Mesendoderm (in vitro differentiated cells): ENCODE measurements at regions not wholly inside any gene's neighbourhood (a gene's known extent, or its start where the extent isn't known, plus 50 kb on each side); places are given as distances from the start of the nearest gene placed in this dataset.

Experiments
- DNase-seq: peaks from one replicate; pipeline ENCODE4 v3.0.0; 2013
- H2AK5ac ChIP-seq: 2 replicates; pipeline ENCODE4 v1.6.1; 2013; ENCODE audit warnings: low read length, inconsistent platforms
- H2BK120ac ChIP-seq: 2 replicates; pipeline ENCODE4 v1.6.1; 2013; ENCODE audit warnings: low read depth, mild to moderate bottlenecking, low read length, moderate library complexity, mixed read lengths
- H2BK15ac ChIP-seq: replicated peaks from 2 replicates; pipeline ENCODE4 v1.6.1; 2013; ENCODE audit warnings: low read depth, mild to moderate bottlenecking, moderate library complexity
- H2BK5ac ChIP-seq: 2 replicates; pipeline ENCODE4 v1.6.1; 2013; ENCODE audit warnings: low read length, inconsistent platforms
- H3K18ac ChIP-seq: 2 replicates; pipeline ENCODE4 v1.6.1; 2013; ENCODE audit warnings: mild to moderate bottlenecking, low read length, mixed read lengths
- H3K23ac ChIP-seq: one replicate; pipeline ENCODE4 v1.6.1; 2013; ENCODE audit warnings: low read length
- H3K27ac ChIP-seq: 2 replicates; pipeline ENCODE4 v1.5.1; 2013; ENCODE audit warnings: low read depth, mild to moderate bottlenecking, inconsistent platforms, low read length, moderate library complexity
- H3K27me3 ChIP-seq: 2 replicates; pipeline ENCODE4 v1.6.1; 2013; ENCODE audit warnings: low read length, control low read depth, mild to moderate bottlenecking, inconsistent platforms; ENCODE audit not compliant: insufficient read depth, poor library complexity
- H3K36me3 ChIP-seq: 2 replicates; pipeline ENCODE4 v1.6.1; 2013; ENCODE audit warnings: low read length, inconsistent platforms; ENCODE audit not compliant: control insufficient read depth, insufficient read depth
- H3K4ac ChIP-seq: one replicate; pipeline ENCODE4 v1.6.1; 2013; ENCODE audit warnings: low read depth, mild to moderate bottlenecking, low read length, moderate library complexity
- H3K4me1 ChIP-seq: 2 replicates; pipeline ENCODE4 v1.6.1; 2013; ENCODE audit warnings: low read depth, low read length, inconsistent platforms; ENCODE audit not compliant: control insufficient read depth
- H3K4me2 ChIP-seq: 2 replicates; pipeline ENCODE4 v1.6.1; 2013; ENCODE audit warnings: low read length
- H3K4me3 ChIP-seq: 2 replicates; pipeline ENCODE4 v1.5.1; 2013; ENCODE audit warnings: mild to moderate bottlenecking, low read length
- H3K56ac ChIP-seq: one replicate; pipeline ENCODE4 v1.6.1; 2013; ENCODE audit warnings: low read length
- H3K79me1 ChIP-seq: 2 replicates; pipeline ENCODE4 v1.6.1; 2013; ENCODE audit warnings: low read length, inconsistent platforms
- H3K79me2 ChIP-seq: 2 replicates; pipeline ENCODE4 v1.6.1; 2013; ENCODE audit warnings: mild to moderate bottlenecking, low read length; ENCODE audit not compliant: control insufficient read depth, insufficient read depth
- H3K9ac ChIP-seq: 2 replicates; pipeline ENCODE4 v1.6.1; 2013; ENCODE audit warnings: low read length, inconsistent platforms
- H4K5ac ChIP-seq: one replicate; pipeline ENCODE4 v1.6.1; 2013; ENCODE audit warnings: low read length
- H4K8ac ChIP-seq: one replicate; pipeline ENCODE4 v1.6.1; 2013; ENCODE audit warnings: low read depth, mild to moderate bottlenecking, control low read depth, low read length, moderate library complexity
- WGBS: extraction: QIAGEN DNeasy Blood & Tissue Kit; methylation state at CpG from one replicate; pipeline ENCODE4 v1.1.7; 2013; ENCODE audit warnings: low lambda C conversion rate, missing lambda C conversion rate; ENCODE audit not compliant: insufficient coverage; ENCODE audit errors: extremely low coverage; 5-methylcytosine and 5-hydroxymethylcytosine counted together

DNA sequence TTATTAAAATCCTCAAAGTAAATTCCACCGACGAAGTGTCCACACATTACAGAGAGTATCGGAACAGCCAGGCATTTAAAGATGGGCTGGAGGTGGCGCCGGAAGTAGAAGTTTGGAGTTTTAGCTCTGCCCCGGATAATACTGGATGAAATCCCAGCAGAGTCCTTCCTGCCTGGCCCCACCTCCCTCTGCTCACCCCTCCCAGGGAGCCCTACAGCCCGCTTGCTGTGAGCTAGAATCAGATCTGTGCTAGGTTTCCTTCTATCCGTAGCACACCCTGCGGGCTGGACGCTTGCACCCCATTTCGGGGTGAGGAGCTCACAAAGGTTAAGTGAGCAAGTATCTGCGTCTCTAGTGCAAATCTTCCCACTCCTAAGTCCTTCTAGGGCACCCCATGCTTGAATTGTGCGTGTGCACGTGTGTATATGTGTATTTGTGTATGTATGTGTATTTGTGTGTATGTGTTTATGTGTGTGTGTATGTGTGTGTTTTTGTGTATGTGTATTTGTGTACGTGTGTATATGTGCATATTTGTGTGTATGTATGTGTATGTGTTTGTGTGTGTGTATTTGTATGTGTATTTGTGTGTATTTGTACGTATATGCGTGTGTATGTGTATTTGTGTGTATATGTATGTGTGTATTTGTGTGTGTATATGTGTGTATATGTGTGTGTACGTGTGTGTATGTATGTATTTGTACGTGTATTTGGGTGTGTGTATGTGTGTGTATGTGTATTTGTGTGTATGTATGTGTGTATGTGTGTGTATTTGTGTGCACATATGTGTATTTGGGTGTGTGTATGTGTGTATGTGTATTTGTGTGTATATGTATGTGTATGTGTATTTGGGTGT lies 61.4 kb downstream of the HAPSTR1 start:
- Histone ChIP-seq H3K18ac (no peak overlapping the region), H3K79me2 (no peaks in the 10 kb centered on the region), H2BK15ac (no peak overlapping the region), H3K27me3 (no peaks in the 10 kb centered on the region), H4K8ac (no peak overlapping the region), H3K27ac (no peak overlapping the region), H3K4me2 (no peak overlapping the region), H4K5ac (no peak overlapping the region), H2AK5ac (no peak overlapping the region), H2BK5ac (no peak overlapping the region), H3K4me3 (no peak overlapping the region), H3K56ac (no peak overlapping the region), H3K23ac (no peak overlapping the region), H2BK120ac (no peak overlapping the region), H3K4ac (no peak overlapping the region), H3K9ac (no peak overlapping the region), H3K4me1 (peaks cover 6% of the 10 kb centered on the region), H3K36me3 (no peaks in the 10 kb centered on the region), H3K79me1 (no peaks in the 10 kb centered on the region)
- 94% methylated on average over 5 of the region's 19 CpGs for WGBS
- DNase-seq, result no peak

DNA sequence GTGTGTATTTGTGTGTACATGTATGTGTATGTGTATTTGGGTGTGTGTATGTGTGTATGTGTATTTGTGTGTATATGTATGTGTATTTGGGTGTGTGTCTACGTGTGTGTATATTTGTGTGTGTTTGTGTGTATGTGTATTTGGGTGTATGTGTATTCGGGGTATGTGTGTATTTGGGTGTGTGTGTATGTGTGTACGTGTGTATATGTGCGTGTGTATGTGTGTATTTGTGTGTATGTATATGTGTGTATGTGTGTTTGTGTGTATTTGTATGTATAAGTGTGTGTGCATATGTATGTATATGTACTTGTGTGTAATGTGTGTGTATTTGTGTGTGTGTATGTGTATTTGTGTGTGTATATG lies 62.0 kb downstream of the HAPSTR1 start:
- WGBS, result 100% methylated on average over 4 of the region's 4 CpGs
- H3K18ac ChIP-seq, result no peak overlapping the region

DNA sequence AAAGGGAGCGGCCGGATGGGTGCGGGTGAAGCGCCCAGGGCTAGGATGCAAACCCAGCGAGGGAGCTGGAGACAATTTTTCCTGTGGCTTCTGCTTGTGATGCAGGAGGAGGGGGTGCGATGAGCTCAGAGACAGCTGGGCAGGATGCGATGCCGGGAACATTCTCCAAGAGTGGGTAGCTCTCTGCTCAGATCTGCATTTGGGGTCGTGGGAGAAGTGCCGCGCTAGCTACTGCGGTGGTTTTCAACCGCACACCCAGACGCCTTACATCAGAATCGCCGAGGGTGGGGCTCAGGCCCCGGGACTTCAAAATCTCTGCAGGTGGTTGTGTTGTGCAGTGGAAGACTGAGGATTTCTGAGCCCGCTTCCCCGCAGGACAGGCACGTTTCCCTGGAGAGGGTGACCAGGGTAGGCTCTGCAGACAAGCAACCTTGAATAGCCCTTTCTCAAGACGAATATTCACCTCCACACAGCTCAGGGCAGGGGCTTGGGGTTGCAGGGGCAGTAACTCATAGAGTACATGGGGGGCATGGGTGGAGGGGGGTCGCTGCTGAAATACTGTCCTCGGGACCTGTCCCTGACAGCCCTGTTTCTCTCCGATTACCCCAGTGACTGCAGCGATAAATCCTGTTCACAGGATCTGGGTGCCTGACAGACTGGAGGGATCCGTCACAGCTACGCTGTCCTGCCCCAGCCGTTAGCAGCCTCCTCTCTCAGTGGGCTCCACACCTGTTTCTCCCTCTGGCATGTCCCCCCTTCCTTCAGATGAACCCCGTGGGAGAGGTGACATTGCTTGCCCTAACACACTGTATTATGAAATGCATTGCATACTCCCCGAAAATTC lies 63.3 kb downstream of the HAPSTR1 start:
- H3K18ac ChIP-seq, result no peak overlapping the region
- H3K27ac ChIP-seq, result no peak overlapping the region
- no peak overlapping the region for H3K56ac ChIP-seq
- H3K79me1 ChIP-seq, result no peaks in the 10 kb centered on the region
- no peak overlapping the region for H3K23ac ChIP-seq
- H3K36me3 ChIP-seq, result no peaks in the 10 kb centered on the region
- no peak for DNase-seq
- H2AK5ac ChIP-seq, result no peak overlapping the region
- H2BK15ac ChIP-seq, result no peak overlapping the region
- no peaks in the 10 kb centered on the region for H3K4me1 ChIP-seq
- no peak overlapping the region for H3K4me3 ChIP-seq
- no peaks in the 10 kb centered on the region for H3K27me3 ChIP-seq
- H4K5ac ChIP-seq, result no peak overlapping the region
- no peak overlapping the region for H3K4ac ChIP-seq
- WGBS, result no CpG with 5 or more reads among the region's 30 CpGs
- no peak overlapping the region for H2BK120ac ChIP-seq
- H4K8ac ChIP-seq, result no peak overlapping the region
- H2BK5ac ChIP-seq, result no peak overlapping the region
- H3K4me2 ChIP-seq, result no peak overlapping the region
- H3K79me2 ChIP-seq, result no peaks in the 10 kb centered on the region
- H3K9ac ChIP-seq, result no peak overlapping the region

More for the DNA sequence above, 62.0 kb downstream of the HAPSTR1 start:
- no peak overlapping the region for H3K23ac ChIP-seq
- H3K4ac ChIP-seq, result no peak overlapping the region
- H3K56ac ChIP-seq, result no peak overlapping the region
- no peak overlapping the region for H3K27ac ChIP-seq
- no peaks in the 10 kb centered on the region for H3K79me2 ChIP-seq
- no peaks in the 10 kb centered on the region for H3K27me3 ChIP-seq
- DNase-seq, result no peak
- H2BK120ac ChIP-seq, result no peak overlapping the region
- H3K4me1 ChIP-seq, result peaks cover 5% of the 10 kb centered on the region
- H3K79me1 ChIP-seq, result no peaks in the 10 kb centered on the region
- H2BK15ac ChIP-seq, result no peak overlapping the region
- no peak overlapping the region for H4K8ac ChIP-seq
- H3K9ac ChIP-seq, result no peak overlapping the region
- H4K5ac ChIP-seq, result no peak overlapping the region
- no peak overlapping the region for H3K4me2 ChIP-seq
- H2AK5ac ChIP-seq, result no peak overlapping the region
- H3K4me3 ChIP-seq, result no peak overlapping the region
- no peaks in the 10 kb centered on the region for H3K36me3 ChIP-seq
- H2BK5ac ChIP-seq, result no peak overlapping the region

DNA sequence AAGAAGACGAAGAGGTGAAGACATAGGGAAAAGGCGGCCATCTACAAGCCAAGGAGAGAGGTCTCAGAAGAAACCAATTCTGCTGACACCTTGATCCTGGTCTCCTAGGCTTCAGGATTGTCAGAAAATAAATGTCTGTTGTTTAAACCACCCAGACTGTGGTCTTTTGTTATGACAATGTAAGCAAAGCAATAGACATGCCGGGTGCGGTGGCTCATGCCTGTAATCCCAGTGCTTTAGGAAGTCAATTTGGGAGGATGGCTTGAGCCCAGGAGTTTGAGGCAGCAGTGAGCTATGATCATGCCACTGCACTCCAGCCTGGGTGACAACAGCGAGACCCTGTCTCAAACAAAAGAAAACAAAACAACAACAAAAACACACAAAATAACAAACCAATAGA lies 64.4 kb downstream of the HAPSTR1 start:
- DNase-seq, result no peak
- H3K4me2 ChIP-seq, result no peak overlapping the region
- H3K23ac ChIP-seq, result no peak overlapping the region
- no peak overlapping the region for H4K5ac ChIP-seq
- H3K56ac ChIP-seq, result no peak overlapping the region
- H3K79me1 ChIP-seq, result no peaks in the 10 kb centered on the region
- WGBS, result no CpG with 5 or more reads among the region's 5 CpGs
- H3K9ac ChIP-seq, result no peak overlapping the region
- no peaks in the 10 kb centered on the region for H3K36me3 ChIP-seq
- H2BK120ac ChIP-seq, result no peak overlapping the region
- H3K4me3 ChIP-seq, result no peak overlapping the region
- no peak overlapping the region for H3K18ac ChIP-seq
- H2BK15ac ChIP-seq, result no peak overlapping the region
- H2BK5ac ChIP-seq, result no peak overlapping the region
- no peaks in the 10 kb centered on the region for H3K79me2 ChIP-seq
- no peak overlapping the region for H2AK5ac ChIP-seq
- no peak overlapping the region for H3K4ac ChIP-seq
- no peak overlapping the region for H4K8ac ChIP-seq
- H3K4me1 ChIP-seq, result no peaks in the 10 kb centered on the region
- H3K27me3 ChIP-seq, result no peaks in the 10 kb centered on the region
- no peak overlapping the region for H3K27ac ChIP-seq

DNA sequence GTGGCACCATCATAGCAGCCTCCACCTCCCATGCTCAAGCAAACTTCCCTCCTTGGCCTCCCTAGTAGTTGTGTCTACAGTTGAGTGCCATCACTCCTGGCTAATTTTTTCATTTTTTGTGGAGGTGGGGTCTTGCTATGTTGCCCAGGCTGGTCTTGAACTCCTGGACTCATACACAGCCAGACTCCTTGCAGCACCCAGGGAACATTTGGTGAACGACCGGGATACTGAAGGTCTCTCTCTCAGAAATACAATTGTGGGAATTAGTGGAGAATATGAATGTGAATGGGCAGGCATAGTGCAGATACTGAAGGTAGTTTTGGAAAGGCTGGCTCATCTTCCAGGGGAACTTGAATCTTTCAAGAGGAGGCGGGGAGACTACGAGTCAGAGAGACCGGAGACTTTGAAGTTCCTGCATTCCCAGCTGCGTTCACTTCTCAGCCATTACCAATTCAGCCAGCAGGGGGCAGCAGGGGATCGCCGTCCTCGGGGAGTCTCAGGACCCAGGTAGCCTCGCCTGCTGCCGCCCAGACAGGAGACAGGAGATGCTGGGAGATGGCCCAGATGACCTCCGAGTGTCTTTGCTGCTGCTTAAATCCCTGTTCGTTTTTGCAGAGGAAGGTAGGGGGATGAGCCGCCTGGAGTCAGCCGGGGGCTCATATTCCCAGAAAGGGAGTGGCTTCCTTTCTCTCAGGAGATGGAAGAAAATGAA lies 68.6 kb downstream of the HAPSTR1 start:
- no peak overlapping the region for H4K5ac ChIP-seq
- no CpG with 5 or more reads among the region's 15 CpGs for WGBS
- no peak overlapping the region for H2AK5ac ChIP-seq
- peak; percentile 86 for DNase-seq
- H2BK5ac ChIP-seq, result no peak overlapping the region
- no peak overlapping the region for H3K23ac ChIP-seq
- no peaks in the 10 kb centered on the region for H3K4me1 ChIP-seq
- no peak overlapping the region for H3K18ac ChIP-seq
- no peak overlapping the region for H3K4me2 ChIP-seq
- H3K4ac ChIP-seq, result no peak overlapping the region
- no peak overlapping the region for H2BK15ac ChIP-seq
- H2BK120ac ChIP-seq, result no peak overlapping the region
- H3K27ac ChIP-seq, result no peak overlapping the region
- no peak overlapping the region for H4K8ac ChIP-seq
- no peak overlapping the region for H3K56ac ChIP-seq
- H3K4me3 ChIP-seq, result no peak overlapping the region
- no peaks in the 10 kb centered on the region for H3K79me2 ChIP-seq
- no peaks in the 10 kb centered on the region for H3K36me3 ChIP-seq
- no peaks in the 10 kb centered on the region for H3K79me1 ChIP-seq
- H3K9ac ChIP-seq, result no peak overlapping the region
- H3K27me3 ChIP-seq, result no peaks in the 10 kb centered on the region
